ENCODE measurements at regions not wholly inside any gene's neighbourhood (a gene's known extent, or its start where the extent isn't known, plus 50 kb on each side); places are given as distances from the start of the nearest gene placed in this dataset.

DNA sequence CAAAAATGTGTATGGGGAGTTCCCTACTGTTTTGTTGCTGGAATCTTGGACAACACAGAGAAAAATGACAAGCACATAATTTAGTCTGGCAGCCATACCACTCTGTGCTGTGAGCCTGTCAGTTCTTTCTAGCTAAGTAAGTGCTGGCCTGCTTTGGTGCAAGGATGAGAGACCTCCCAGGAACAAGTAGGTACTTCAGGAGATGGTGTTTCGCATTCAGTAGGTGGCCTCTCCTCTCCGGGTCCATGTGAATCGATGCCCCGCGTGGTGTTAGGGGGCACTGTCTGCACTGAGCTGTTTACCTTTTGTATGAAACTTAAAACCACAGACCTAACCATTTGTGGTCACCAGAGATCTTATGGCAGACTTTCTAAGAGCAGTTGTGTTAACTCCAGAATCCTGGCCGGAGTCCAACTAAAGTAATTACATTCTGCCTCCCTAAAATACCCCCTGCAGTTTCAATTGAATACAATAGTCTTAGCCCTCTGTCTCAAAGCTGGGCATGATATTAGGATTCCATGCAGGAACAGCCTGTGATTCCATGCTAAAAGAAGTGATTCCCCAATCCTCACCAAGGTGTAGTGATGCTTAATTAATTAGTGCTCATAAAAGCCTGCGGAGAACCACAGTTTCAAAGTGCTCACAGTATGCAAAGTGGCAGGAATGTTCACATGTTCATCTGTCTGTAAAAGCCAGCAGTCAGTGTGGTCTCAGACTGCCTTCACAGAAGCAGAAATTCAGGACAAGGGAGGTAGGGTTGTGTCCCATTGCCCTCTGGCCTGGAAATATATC is 64.2 kb downstream of the LLPH start:
- peak; percentile 63 for DNase-seq (ENCODE audit: low read depth)

DNA sequence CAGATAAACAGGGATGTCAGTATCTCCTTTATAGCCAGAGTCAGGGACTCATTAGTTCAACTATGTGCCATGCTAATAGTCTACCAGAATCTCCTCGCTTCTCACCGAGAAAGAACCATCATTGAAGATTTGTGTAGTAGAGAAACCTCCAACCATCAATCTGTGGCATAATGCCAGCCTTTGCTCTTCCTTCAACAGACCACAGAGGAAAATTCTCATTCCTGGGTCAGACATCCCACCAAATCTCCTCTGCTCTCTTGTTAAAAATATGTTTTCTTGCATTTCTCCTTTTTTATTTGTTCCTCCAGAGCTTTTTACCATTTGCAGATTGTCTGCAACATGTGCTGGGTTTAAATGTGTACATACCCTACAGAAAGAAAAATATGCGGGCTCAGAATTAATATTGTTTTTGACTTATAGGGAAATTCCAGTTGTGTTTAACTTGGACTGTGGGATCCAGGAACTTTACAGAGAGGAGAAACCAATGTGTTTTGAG is 64.9 kb downstream of the LLPH start:
- DNase-seq (ENCODE audit: low read depth) = peak; percentile 19

DNA sequence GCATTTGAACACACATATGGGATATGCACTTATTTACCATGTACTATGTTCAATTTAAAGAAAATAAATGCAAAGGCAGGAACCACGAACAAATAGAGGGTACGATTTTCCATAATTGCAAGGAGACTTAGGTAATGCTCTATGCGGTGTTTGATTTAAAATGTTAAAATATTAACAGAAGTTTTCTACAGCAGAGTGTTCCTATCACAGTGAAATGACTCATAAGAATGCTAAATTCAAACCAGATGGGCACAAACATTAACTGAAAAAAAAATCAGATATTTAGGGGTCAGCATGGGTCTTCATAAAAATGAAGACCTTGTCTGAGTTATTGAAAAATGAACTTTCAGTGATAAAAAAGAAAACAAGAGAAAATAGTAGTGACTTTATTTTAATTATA is 65.4 kb downstream of the LLPH start:
- no peak for DNase-seq (ENCODE audit: low read depth)

GRCh38 chr12:66063916-66064315 is 66.6 kb downstream of the LLPH start:
- no peak for DNase-seq (ENCODE audit: low read depth)

DNA sequence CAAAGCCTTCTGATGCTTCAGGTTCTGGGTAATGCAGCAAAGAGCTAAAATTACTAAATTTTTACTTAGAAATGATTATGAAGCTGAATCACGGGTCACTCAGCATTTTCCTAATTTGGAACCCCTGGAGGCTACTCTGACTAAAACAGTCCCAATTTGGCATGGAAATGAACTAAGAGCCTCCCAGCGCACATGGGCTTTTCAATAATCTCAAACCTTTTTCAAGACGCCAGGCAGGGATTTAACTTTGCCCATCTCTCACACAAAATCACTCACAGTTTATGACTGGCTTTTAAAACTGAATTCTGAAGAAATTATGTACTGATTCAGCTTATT is 68.3 kb downstream of the LLPH start:
- DNase-seq (ENCODE audit: low read depth) = no peak

DNA sequence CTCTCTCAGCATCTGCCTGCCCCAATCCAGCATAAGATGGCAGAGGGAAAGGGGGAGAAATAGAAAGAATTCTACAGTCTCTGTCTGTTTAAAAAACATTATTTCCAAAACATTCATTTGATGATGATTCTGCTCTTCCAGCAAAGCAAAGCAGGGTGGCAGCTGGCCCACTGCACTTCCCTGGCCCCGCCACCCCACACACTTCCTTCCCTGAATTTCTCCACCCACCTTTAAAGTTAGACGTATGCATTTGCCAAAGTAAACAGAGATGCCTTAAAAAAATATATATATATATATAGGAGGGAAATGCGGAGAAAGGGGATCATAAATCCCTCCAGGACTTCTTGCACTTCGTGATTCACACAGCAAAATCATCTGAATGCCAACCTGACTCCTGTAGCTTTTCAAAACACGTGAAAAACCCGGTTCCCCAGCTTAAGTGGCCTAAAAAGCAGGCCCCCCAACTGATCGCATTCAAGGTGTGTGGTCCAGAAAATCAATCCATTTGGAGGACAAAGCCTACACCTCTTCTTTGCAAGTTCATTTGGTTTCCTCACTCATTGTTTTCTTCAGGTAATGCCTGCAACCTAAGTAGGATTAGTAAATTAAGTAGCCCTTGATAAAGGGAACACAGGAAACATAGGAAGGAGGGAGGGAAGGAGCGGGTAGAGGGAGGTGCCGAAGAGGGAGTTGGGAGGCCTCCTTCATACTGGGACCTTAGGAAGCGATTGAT is 68.8 kb downstream of the LLPH start:
- DNase-seq (ENCODE audit: low read depth) = no peak

DNA sequence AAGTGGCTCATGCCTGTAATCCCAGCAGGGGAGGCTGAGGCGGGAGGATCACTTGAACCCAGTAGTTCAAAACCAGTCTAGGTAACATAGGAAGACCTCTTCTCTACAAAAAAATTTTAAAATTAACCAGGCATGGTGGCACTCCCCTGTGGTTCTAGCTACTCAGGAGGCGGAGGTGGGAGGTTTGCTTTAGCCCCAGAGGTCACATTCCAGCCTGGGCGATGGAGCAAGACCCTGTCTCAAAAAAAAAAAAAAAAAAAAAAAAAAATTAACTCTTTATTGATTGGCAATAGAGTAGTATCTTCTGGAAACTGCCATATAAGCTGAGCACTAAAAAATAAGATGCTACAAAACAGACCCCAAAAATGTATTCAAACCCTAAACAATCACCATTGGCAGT is 69.5 kb downstream of the LLPH start:
- DNase-seq (ENCODE audit: low read depth) = no peak

- DNase-seq (ENCODE audit: low read depth) = peak; percentile 51
Measured at GRCh38 chr12:66060163-66060907, 70.2 kb downstream of the LLPH start.

DNA sequence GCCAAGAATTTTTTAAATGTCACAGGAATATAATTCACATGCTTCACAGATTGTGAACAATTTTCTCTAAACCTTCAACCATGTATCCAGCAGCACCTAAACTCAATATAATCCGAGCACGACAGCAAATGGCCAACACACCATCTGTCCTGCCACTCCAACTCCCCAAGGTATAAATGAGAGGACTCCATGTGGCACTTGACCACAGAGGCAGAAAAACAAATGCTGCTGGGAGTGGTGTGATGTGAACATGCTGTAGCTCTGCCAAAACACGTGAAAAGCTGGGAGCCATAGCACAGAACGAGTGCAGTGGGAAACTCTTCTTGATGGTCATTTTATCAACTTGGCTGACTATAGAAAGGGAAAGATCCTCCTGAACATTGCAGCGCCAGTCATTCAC is 70.9 kb downstream of the LLPH start:
- no peak for DNase-seq (ENCODE audit: low read depth)

DNA sequence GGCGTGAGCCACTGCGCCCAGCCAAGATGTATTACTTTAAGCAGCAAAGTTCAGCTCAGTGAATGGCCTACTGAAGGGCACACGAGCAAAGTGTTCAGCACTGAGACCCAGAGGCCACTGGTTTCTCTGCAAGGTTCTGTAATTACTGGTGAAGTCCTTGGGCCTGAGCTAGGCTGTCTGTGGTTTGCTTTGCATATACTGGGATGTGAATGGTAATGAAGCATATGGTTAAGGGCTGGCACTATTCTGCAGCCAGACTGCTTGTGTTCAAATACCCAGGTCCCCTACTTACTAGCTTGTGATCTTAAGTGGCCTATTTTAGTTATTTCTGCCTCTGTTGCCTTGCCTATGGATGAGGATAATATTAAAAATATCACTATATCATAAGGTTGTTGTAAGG is 72.0 kb downstream of the LLPH start:
- no peak for DNase-seq (ENCODE audit: low read depth)

- no peak for DNase-seq (ENCODE audit: low read depth)
Measured at GRCh38 chr12:66055837-66056319, 74.7 kb downstream of the LLPH start.

DNA sequence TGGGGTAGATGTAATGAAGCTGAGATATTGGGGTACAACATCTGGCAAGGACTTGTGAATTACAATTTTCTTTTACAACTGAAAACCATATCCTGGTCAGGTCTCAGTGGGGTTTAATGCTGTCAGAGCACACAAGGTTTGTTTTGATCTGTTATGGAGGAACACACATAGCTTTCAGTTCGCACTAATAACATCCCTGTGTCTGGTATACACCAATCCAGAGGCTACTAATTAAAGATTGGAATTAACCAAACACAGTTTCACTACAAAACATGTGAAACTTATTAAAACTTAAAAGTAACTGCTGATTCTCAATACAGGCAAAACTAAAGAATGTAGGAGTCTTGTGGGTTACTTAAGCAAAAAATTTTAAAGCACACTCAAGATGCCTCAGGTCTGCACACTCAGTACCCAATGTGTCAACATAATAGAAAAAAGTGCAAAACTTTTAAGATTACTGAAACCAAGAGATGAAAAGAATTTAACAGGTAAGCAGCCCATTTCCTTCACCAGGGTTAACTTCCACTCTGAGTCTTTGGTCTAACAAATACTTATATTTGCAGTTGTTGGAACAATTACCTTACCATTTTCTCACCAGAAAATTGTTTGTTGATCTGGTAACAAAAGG is 77.4 kb downstream of the LLPH start:
- DNase-seq (ENCODE audit: low read depth) = no peak

DNA sequence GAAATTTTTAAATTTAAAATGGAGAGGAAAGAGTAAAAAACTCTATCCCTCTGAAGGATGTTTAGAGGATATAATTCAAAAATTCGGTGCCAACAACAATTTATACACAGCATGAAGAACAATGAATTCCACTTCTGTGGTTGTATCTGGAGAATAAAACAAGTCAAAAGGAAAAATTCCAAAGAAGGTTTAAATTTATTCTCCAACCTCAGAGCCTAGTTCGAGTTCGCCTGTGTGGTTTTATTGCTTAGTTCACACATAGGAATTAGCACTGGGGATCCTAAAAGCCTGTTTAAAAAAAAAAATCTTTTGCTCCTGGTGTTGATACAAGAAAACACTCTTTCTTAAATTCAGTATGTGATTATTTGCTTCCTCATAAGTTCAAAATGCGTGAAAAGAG is 79.2 kb downstream of the LLPH start:
- no peak for DNase-seq (ENCODE audit: low read depth)

- DNase-seq (ENCODE audit: low read depth) = no peak
Measured at GRCh38 chr12:66050610-66051009, 79.9 kb downstream of the LLPH start.

DNA sequence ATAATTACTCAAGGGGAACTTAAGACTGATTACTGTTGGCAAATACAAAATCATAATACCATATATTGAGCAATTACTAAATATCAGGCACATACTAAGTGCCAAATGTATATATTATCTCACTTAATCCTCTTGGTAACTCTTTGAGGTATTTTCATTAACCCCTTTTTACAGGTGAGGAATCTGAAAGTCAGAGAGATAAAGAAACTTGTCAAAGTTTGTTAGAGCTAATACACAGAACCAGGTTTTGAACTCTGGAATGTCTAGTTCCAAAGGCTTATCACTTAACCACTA is 80.3 kb downstream of the LLPH start:
- DNase-seq (ENCODE audit: low read depth) = no peak

GRCh38 chr12:66049538-66050282 is 80.8 kb downstream of the LLPH start:
- DNase-seq (ENCODE audit: low read depth) = peak; percentile 90

GRCh38 chr12:66048835-66049537 is 81.6 kb downstream of the LLPH start:
- peak; percentile 97 for DNase-seq (ENCODE audit: low read depth)

DNA sequence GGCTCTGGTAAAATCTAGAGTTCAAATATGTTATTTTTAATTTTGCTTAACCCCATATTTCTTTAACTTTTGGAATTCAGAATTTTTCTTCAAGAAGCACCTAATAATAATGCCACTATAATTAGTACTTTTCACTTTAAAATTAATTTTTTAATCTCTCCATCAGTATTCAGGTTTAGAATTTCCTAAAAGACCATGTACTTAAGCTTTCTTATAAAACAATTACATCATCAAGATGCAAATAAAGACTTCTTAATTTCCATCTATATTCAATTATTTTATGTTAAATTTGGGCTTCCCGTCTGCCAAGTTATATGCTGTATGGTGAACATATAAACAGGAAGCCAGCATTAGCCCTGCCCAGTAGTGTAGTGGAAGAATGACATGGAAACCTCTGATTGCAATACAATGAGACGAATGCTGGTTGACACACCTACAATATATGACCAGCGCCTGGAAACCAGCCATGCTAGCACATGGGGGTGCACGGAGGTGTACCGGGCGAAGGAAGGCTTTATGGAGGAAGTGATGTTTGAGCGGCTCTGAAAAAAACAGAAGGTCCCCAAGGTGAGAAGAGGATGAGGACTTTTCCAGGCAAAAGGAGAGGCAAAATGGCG is 82.2 kb downstream of the LLPH start:
- DNase-seq (ENCODE audit: low read depth) = no peak

- peak; percentile 70 for DNase-seq (ENCODE audit: low read depth)
Measured at GRCh38 chr12:66047411-66048021, 83.0 kb downstream of the LLPH start.

DNA sequence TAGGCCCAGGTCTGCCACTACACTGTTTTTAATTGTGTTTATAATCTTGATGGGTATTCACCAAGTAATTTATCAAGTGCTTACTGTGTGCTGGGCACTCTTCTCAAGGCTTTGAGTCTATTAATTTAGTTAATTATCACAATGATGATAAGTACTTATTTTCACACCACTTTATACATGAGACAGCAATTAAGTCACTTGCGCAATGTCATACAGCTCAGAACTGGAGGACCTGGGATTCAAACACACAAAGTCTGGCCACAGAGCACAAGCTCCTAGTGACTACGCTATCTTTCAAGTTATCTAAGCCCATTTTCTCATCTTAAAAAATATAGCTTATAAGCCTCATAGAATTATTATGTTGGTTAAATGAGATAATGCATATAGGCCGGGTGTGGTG is 85.0 kb downstream of the LLPH start:
- DNase-seq (ENCODE audit: low read depth) = no peak

Measured in amniotic epithelial cell (primary cell).